ENCODE measurements at regions not wholly inside any gene's neighbourhood (a gene's known extent, or its start where the extent isn't known, plus 50 kb on each side); places are given as distances from the start of the nearest gene placed in this dataset.

- no peak for TF ChIP-seq CTCF (IDR thresholded peaks at IDR 0.05; ENCODE audit: control insufficient read depth, extremely low read depth, insufficient read depth)
- H3K4me3 ChIP-seq (ENCODE audit: low read depth, low read length): no peak overlapping the region
- no peak for DNase-seq (ENCODE audit: low read depth)
Measured at GRCh38 chr6:73956305-73956704, 260.3 kb downstream of the CD109 start.

GRCh38 chr6:73955800-73956199 is 259.8 kb downstream of the CD109 start:
- no peak for DNase-seq (ENCODE audit: low read depth)
- no peak for TF ChIP-seq CTCF (IDR thresholded peaks at IDR 0.05; ENCODE audit: control insufficient read depth, extremely low read depth, insufficient read depth)
- no peak overlapping the region for H3K4me3 ChIP-seq (ENCODE audit: low read depth, low read length)

- H3K4me3 ChIP-seq (ENCODE audit: low read depth, low read length): no peak overlapping the region
- no peak for DNase-seq (ENCODE audit: low read depth)
- no peak for TF ChIP-seq CTCF (IDR thresholded peaks at IDR 0.05; ENCODE audit: control insufficient read depth, extremely low read depth, insufficient read depth)
Measured at GRCh38 chr6:73954881-73955280, 258.9 kb downstream of the CD109 start.

- H3K4me3 ChIP-seq (ENCODE audit: low read depth, low read length): no peak overlapping the region
- DNase-seq (ENCODE audit: low read depth): no peak
- TF ChIP-seq CTCF (IDR thresholded peaks at IDR 0.05; ENCODE audit: control insufficient read depth, extremely low read depth, insufficient read depth): no peak
Measured at GRCh38 chr6:73951183-73951582, 255.2 kb downstream of the CD109 start.

GRCh38 chr6:73943930-73944652 is 248.1 kb downstream of the CD109 start:
- TF ChIP-seq CTCF (IDR thresholded peaks at IDR 0.05; ENCODE audit: control insufficient read depth, extremely low read depth, insufficient read depth): no peak
- H3K4me3 ChIP-seq (ENCODE audit: low read depth, low read length): no peak overlapping the region
- DNase-seq (ENCODE audit: low read depth): no peak

GRCh38 chr6:73943411-73943810 is 247.4 kb downstream of the CD109 start:
- no peak overlapping the region for H3K4me3 ChIP-seq (ENCODE audit: low read depth, low read length)
- DNase-seq (ENCODE audit: low read depth): no peak
- TF ChIP-seq CTCF (IDR thresholded peaks at IDR 0.05; ENCODE audit: control insufficient read depth, extremely low read depth, insufficient read depth): no peak

GRCh38 chr6:73942592-73943186 is 246.7 kb downstream of the CD109 start:
- H3K4me3 ChIP-seq (ENCODE audit: low read depth, low read length): no peak overlapping the region
- 0 out of 2 replicates have a peak, but pooled peaks have one; percentile 12 for TF ChIP-seq CTCF (IDR thresholded peaks at IDR 0.05; ENCODE audit: control insufficient read depth, extremely low read depth, insufficient read depth)
- no peak for DNase-seq (ENCODE audit: low read depth)
